HepG2 (cell line): ENCODE measurements at regions not wholly inside any gene's neighbourhood (a gene's known extent, or its start where the extent isn't known, plus 50 kb on each side); places are given as distances from the start of the nearest gene placed in this dataset.

Source experiments
- ATAC-seq: fragments of 200-7000 bp; cut with Tn5 transposase; 3 replicates; pipeline ENCODE4 v1.9.1; 2020; ENCODE audit warnings: mild to moderate bottlenecking, moderate library complexity
- BruUV-seq: library from RNA; stranded (reverse); fragments of 400-500 nt; replicated peaks from 2 replicates; lab custom pipeline; 2021; lab: Mats Ljungman, UMichigan
- CTCF ChIA-PET: fragments of 300-600 bp; formaldehyde crosslinking; extraction: SDS; loops from one replicate; lab custom pipeline; 2021; ENCODE audit warnings: low total read pairs, inconsistent platforms, low intra/inter-chr PET ratio; lab: Yijun Ruan, JAX
- POLR2A ChIA-PET: fragments of 350-600 bp; sonication (Branson Sonifier 250); formaldehyde crosslinking; loops from one replicate; lab custom pipeline; 2020; ENCODE audit warnings: antibody characterized with exemption, inconsistent platforms; lab: Yijun Ruan, JAX
- DNase-seq: peaks from one replicate; pipeline ENCODE4 v3.0.0-alpha.2; 2015; ENCODE audit warnings: low spot score
- FAIRE-seq: peaks from 3 replicates; lab custom pipeline; 2011; peaks lifted over from hg19 to GRCh38; lab: Jason Lieb, UNC
- H2AFZ ChIP-seq: one replicate; pipeline ENCODE4 v1.6.1; 2011; ENCODE audit warnings: low read length, inconsistent platforms
- H3K27ac ChIP-seq: fragments of 300-600 bp; 3 replicates; pipeline ENCODE4 v1.8.0; 2011; ENCODE audit warnings: mixed run types, mild to moderate bottlenecking, mixed read lengths, low read length, inconsistent platforms; ENCODE audit not compliant: insufficient read depth; ENCODE audit errors: extremely low read length
- H3K27me3 ChIP-seq, 2 experiments: fragments of 200-600 bp in 1 of 2; 2 replicates in 1 of 2; 3 replicates in 1 of 2; pipeline versions ENCODE4 v1.6.0 to v1.8.0; 2011; ENCODE audit warnings: low read length in 2 of 2, mild to moderate bottlenecking in 2 of 2, moderate library complexity in 2 of 2, inconsistent platforms in 1 of 2; ENCODE audit not compliant: insufficient read depth in 2 of 2, control insufficient read depth in 1 of 2
- H3K36me3 ChIP-seq, 2 experiments: fragments of 200-600 bp in 1 of 2; replicated peaks in 1 of 2; 2 replicates in 1 of 2; 3 replicates in 1 of 2; pipeline versions ENCODE4 v1.5.1 to v1.8.0; 2011; ENCODE audit warnings: low read length in 2 of 2, inconsistent platforms in 1 of 2; ENCODE audit not compliant: insufficient read depth in 2 of 2, control insufficient read depth in 1 of 2
- H3K4me1 ChIP-seq: 2 replicates; pipeline ENCODE4 v1.5.1; 2012; ENCODE audit warnings: low read length, inconsistent platforms; ENCODE audit not compliant: insufficient read depth
- H3K4me2 ChIP-seq: 2 replicates; pipeline ENCODE4 v1.6.0; 2011; ENCODE audit warnings: low read depth, low read length, inconsistent platforms
- H3K4me3 ChIP-seq, 3 experiments: fragments of 200-600 bp in 1 of 3; sonication (generic), shearing (Covaris generic) in 1 of 3; replicated peaks in 1 of 3; 2 replicates each; pipeline ENCODE4 v1.5.1; 2011 to 2016; ENCODE audit warnings: low read length in 3 of 3, inconsistent platforms in 2 of 3, low read depth in 2 of 3, mild to moderate bottlenecking in 2 of 3, control low read depth in 1 of 3, mixed read lengths in 1 of 3; ENCODE audit not compliant: insufficient read depth in 1 of 3
- H3K79me2 ChIP-seq: one replicate; pipeline ENCODE4 v1.6.1; 2011; ENCODE audit warnings: low read length, inconsistent platforms; ENCODE audit not compliant: insufficient read depth
- H3K9ac ChIP-seq: 2 replicates; pipeline ENCODE4 v1.6.0; 2011; ENCODE audit warnings: mild to moderate bottlenecking, low read depth, low read length, inconsistent platforms; ENCODE audit not compliant: insufficient read depth
- H3K9me3 ChIP-seq: 2 replicates; pipeline ENCODE4 v1.5.1; 2012; ENCODE audit warnings: mild to moderate bottlenecking, low read length
- H4K20me1 ChIP-seq: 2 replicates; pipeline ENCODE4 v1.6.0; 2011; ENCODE audit warnings: inconsistent platforms, mild to moderate bottlenecking, low read length, moderate library complexity; ENCODE audit not compliant: insufficient read depth
- CBX5 ChIP-seq: sonication (generic); formaldehyde crosslinking; IDR thresholded peaks from 2 replicates; pipeline ENCODE4 v1.4.0; 2020; ENCODE audit warnings: missing genetic modification reagents, borderline replicate concordance
- RNF219 ChIP-seq: sonication (generic); formaldehyde crosslinking; IDR thresholded peaks from 2 replicates; pipeline ENCODE4 v1.5.0; 2020; ENCODE audit warnings: mild to moderate bottlenecking, missing genetic modification reagents
- TEAD2 ChIP-seq: sonication (generic); formaldehyde crosslinking; IDR thresholded peaks from 2 replicates; pipeline ENCODE4 v1.9.0; 2021; ENCODE audit warnings: missing genetic modification reagents
- TFDP1 ChIP-seq: IDR thresholded peaks from 2 replicates; pipeline ENCODE4 v1.6.1; 2016; ENCODE audit warnings: missing compliant biosample characterization, missing genetic modification reagents, borderline replicate concordance
- ZNF547 ChIP-seq: sonication (generic); formaldehyde crosslinking; IDR thresholded peaks from 2 replicates; pipeline ENCODE4 v1.5.1; 2020; ENCODE audit warnings: mild to moderate bottlenecking, missing genetic modification reagents
- WGBS: methylation state at CpG from one replicate; pipeline ENCODE4 v1.1.6; 2017; ENCODE audit warnings: low lambda C conversion rate; 5-methylcytosine and 5-hydroxymethylcytosine counted together
- in situ Hi-C: cut with HindIII; loops from 2 replicates; pipeline ENCODE4 v1.10.0; 2017; ENCODE audit warnings: low pct_unique_long_range_greater_than_20kb; ENCODE audit not compliant: extremely low pct_ligation_motif_present
- intact Hi-C: fragments of 100-400 bp; cut with micrococcal nuclease; formaldehyde crosslinking; loops from one replicate; pipeline ENCODE4 v1.10.0; 2022; ENCODE audit not compliant: unreplicated experiment
- TF ChIP-seq, protein P1 (sequence below): sonication (generic); formaldehyde crosslinking; IDR thresholded peaks from 2 replicates; pipeline ENCODE4 v1.5.1; 2020; ENCODE audit warnings: missing genetic modification reagents, mild to moderate bottlenecking, borderline replicate concordance
- TF ChIP-seq, protein P2 (sequence below): sonication (generic); formaldehyde crosslinking; IDR thresholded peaks from 2 replicates; pipeline ENCODE4 v1.4.0; 2020; ENCODE audit warnings: missing genetic modification reagents, mild to moderate bottlenecking, borderline replicate concordance

GRCh38 chr15:86010891-86011290, 68.8 kb upstream of the AGBL1 start:
- Histone ChIP-seq H3K4me3 (no peak overlapping the region), H2AFZ (no peak overlapping the region), H3K36me3 (no peaks in the 10 kb centered on the region), H3K27ac (no peak overlapping the region), H3K9me3 (no peaks in the 10 kb centered on the region), H3K27me3 (no peaks in the 10 kb centered on the region), H3K4me1 (peaks cover 19% of the 10 kb centered on the region), H3K4me2 (no peak overlapping the region), H3K79me2 (no peaks in the 10 kb centered on the region), H3K9ac (no peak overlapping the region), H4K20me1 (no peaks in the 10 kb centered on the region)
- in situ Hi-C loops: no loop called here
- ChIA-PET CTCF (no interaction called here), POLR2A (no interaction called here)
- ATAC-seq (no peak), FAIRE-seq (no peak), DNase-seq (no peak)
- TF ChIP-seq, protein P1, sequence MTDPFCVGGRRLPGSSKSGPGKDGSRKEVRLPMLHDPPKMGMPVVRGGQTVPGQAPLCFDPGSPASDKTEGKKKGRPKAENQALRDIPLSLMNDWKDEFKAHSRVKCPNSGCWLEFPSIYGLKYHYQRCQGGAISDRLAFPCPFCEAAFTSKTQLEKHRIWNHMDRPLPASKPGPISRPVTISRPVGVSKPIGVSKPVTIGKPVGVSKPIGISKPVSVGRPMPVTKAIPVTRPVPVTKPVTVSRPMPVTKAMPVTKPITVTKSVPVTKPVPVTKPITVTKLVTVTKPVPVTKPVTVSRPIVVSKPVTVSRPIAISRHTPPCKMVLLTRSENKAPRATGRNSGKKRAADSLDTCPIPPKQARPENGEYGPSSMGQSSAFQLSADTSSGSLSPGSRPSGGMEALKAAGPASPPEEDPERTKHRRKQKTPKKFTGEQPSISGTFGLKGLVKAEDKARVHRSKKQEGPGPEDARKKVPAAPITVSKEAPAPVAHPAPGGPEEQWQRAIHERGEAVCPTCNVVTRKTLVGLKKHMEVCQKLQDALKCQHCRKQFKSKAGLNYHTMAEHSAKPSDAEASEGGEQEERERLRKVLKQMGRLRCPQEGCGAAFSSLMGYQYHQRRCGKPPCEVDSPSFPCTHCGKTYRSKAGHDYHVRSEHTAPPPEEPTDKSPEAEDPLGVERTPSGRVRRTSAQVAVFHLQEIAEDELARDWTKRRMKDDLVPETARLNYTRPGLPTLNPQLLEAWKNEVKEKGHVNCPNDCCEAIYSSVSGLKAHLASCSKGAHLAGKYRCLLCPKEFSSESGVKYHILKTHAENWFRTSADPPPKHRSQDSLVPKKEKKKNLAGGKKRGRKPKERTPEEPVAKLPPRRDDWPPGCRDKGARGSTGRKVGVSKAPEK (CRISPR knock-in tag): no peak
- TF ChIP-seq, protein P2, sequence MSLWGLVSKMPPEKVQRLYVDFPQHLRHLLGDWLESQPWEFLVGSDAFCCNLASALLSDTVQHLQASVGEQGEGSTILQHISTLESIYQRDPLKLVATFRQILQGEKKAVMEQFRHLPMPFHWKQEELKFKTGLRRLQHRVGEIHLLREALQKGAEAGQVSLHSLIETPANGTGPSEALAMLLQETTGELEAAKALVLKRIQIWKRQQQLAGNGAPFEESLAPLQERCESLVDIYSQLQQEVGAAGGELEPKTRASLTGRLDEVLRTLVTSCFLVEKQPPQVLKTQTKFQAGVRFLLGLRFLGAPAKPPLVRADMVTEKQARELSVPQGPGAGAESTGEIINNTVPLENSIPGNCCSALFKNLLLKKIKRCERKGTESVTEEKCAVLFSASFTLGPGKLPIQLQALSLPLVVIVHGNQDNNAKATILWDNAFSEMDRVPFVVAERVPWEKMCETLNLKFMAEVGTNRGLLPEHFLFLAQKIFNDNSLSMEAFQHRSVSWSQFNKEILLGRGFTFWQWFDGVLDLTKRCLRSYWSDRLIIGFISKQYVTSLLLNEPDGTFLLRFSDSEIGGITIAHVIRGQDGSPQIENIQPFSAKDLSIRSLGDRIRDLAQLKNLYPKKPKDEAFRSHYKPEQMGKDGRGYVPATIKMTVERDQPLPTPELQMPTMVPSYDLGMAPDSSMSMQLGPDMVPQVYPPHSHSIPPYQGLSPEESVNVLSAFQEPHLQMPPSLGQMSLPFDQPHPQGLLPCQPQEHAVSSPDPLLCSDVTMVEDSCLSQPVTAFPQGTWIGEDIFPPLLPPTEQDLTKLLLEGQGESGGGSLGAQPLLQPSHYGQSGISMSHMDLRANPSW (CRISPR knock-in tag): no peak
- TF ChIP-seq CBX5 (no peak), RNF219 (CRISPR knock-in tag) (no peak), ZNF547 (CRISPR knock-in tag) (no peak), TEAD2 (CRISPR knock-in tag) (no peak), TFDP1 (no peak)
- intact Hi-C loops: no loop called here
- BruUV-seq: no TSS peak
- 45% methylated on average over 5 of the region's 5 CpGs for WGBS
